GM19452 (cell line): ENCODE measurements at regions not wholly inside any gene's neighbourhood (a gene's known extent, or its start where the extent isn't known, plus 50 kb on each side); places are given as distances from the start of the nearest gene placed in this dataset.
"Not testable (repeated sequence)": the region's sequence is repeated elsewhere in the genome, so short reads cannot be mapped to it uniquely, and the experiment has no call there.

Experiments used
- ATAC-seq: cut with Tn5 transposase; IDR thresholded peaks from one replicate; pipeline ENCODE4 v1.9.1; 2021; ENCODE audit not compliant: unreplicated experiment

DNA sequence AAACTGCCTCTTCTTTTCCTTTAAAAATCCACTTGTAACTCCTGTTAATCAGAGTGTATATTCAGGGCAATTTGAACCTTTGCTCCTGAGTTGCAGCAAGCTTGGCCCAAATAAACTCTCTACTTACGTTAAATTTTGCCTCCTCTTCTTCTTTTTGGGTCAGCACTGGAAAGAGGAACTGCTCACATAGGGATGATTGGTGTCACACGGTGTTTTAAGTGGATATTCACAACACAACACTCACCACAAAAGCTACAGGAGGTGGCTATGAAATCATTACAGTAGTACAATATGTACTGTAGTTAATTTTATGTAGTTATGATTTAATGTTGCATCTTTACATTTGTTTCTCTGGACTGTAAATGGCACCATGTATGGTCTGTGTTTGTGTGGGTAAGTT is 96.8 kb upstream of the DOCK9 start:
- no peak for ATAC-seq

DNA sequence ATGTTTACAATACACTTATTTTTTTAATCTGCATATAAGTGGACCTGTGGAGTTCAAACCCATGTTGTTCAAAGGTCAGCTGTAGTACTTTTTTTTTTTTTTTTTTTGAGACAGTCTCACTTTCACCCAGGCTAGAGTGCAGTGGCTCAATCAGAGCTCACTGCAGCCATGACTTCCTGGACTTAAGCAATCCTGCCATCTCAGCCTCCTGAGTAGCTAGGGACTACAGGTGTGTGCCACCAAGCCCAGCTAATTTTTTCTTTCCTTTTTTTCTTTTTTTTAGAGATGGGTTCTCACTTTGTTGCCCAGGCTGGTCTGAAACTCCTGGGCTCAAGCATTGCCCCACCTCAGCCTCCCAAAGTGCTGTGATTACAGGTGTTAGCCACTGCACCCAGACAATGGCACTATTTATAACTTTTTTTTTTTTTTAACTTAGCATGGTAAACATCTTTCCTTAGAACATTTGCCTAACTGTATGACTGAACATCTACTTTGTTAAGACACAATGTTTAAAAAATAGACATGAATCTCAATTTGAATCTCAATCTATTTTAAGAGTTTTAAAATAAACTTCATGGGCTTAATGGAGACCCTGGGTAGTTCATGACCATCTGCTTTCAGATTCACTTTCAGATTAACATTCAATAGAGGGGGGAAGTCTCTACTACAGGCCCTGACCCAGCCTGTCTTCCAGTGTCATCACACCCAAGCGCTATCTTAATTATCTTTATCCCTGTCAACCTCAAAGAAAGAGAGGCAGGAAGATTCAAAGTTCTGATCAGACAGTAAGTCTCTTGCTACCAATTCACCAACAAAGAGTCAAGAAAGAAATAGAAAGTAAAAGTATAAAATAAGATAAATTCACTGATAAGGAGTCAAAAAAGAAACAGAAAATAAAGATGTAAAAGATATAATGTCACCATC is 97.7 kb upstream of the DOCK9 start:
- peak; percentile 94 for ATAC-seq

DNA sequence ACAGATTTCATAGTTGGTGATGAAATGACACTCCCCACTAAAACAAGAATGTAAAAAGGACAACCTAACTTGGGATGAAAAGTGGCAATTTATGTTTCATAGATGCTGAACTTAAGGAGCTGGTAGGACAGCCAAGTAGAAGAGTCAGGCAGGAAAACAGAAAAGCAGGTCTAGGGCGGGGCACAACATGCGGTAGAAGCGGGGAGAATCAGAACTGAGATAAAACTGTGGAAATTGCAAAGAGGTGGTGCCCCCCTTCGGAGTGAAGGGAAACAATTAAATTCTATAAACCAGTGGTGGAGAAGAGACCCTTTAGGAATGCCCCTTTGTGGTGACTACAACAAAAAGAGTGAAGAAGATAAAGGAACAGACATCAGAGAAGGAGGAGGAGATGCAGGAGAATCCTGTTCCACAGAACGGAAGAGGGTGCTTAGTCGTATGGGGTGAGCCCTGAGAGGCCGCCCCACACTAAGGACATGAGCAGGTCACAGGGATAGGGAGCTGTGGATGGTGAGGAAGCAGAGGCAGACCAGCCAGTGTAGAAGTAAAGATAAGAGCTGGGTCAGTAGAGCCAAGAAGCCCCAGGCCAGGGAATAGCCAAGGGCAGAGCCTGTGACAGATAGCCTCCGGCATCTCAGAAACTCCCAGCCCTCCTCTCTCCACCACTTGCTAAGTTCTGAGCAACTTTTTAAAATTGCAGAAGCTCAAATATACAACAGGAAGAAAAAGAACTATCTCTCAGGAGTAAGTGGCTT is 100.3 kb upstream of the DOCK9 start:
- no peak for ATAC-seq

DNA sequence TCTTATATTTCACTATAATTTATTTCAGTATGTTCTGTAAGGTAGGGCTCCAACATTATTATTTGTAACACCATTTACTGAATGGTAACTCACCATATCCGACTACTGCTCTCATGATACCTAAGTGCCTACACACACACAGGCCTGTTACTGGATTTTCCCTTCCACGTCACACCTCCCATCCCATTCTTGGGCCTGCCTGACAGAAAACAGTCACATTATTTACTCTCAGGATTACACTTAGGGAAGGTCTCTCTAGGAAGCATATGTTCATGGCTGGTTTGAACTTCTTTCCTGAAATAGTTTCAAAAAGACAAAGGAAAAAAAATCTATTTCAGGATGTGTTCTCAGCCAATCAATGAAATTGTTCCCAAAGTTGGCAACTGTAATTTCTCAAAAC is 102.3 kb upstream of the DOCK9 start:
- no peak for ATAC-seq

DNA sequence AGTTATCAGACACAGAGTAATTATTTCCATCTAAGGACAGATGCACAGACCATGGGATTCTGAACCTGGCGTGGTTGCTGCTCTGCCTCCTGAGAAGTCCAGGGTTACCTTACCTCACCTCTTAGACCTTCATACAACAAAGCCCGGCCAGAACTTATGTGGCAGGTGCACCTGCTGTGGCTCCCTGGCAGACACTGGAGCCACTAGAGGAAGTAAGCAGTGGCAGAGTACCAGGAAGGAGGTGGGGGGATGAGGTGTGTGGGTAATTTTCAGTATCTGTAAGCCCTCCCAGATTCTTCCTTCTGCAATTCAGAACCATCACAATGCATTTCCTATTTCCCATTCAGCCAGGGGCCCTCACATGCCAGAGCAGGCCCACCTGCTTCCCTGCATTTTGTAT is 106.1 kb upstream of the DOCK9 start:
- no peak for ATAC-seq

DNA sequence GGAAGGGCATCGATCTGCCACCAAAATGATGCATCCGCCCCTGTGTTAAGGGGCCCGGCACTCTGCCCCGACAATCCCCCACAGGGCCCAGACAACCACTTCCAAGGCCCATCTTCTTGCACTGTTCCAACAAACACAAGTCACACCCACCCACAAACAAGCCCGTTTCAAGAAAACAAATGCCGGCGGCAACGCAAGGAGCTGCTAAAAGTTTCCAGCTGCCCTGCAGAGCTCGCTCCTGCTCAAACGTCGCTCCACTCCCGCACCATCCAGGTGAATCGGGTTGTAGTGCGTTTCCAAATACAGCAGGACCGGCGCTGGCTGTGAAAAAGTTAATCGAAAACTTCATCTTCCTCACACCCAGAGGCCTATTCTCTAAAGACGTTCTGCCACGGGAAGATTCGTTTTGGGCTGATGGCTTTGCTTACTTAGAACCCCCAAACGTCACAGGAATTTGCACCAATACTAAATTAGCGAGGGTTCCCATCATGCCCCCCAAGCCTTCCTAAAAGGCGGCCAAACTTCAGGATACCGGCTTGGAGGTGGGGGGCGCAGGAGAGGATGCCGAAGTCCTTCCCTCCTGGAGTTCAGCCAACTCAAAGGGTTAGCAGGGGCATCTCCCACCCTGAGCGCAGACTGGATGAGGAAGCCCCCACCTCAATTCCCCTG is 107.4 kb upstream of the DOCK9 start:
- no peak for ATAC-seq

DNA sequence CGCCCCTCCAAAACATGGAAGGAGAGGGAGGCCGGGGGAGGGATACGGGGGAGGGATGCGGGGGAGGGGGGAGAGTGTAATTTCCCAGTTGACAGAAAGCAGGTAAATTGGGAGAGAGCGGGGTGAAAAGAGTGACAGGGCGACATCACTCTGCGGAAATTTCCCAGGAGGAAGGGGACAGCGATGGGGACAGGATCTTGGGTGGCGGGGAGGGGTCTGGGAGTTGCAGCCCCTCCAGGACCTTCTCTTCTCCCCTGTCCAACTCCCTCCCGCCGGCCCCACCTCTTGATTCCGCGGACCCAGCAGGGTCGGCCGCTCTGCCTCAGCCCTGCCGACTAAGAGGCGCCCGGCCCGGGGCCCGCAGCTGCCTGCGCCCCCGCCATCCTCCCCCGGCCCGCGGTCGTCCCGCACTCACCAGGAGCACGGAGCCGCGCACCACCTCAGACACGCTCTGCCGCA is 108.0 kb upstream of the DOCK9 start:
- no peak for ATAC-seq

DNA sequence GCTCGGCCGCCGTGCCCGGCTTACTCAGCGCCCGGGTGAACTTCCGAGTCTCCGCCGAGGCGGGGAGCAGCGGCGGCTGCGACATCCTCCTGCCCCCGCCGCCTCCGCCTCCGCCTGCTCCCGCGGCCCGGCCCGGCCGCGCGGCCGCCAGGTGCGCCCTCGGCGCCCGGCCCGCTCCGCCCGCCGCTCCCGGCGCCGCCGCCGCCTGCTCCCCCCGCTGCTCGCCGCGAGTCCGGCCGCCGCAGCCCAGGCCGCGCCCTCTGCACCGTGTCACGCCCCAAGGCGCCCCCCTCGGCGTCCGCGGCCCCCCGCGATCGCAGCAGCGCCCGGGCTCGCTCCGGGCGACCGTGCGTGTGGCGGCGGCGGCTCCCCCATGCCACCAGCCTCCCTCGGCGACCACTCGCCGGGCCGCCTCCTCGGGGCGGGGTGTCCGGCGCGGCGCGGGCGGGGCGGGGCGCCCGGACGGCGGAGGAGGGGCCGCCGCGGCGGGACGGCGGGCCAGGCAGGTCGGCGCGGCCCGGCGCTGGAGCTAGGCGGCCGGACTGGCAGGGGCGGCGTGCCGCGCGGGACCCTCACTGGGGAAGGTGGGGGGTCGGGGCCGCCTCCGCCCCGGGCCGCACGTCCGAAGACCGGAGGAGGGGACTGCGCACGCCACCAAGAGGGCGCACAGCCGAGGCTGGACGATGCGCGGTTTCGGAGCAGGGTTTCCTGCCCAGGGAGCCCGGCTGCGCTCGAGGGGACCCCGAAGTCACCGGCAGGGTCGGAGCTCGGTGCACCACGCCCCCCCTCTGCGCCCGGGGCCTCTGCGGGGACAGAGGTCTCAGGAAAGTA is 108.6 kb upstream of the DOCK9 start:
- peak; percentile 46 for ATAC-seq

DNA sequence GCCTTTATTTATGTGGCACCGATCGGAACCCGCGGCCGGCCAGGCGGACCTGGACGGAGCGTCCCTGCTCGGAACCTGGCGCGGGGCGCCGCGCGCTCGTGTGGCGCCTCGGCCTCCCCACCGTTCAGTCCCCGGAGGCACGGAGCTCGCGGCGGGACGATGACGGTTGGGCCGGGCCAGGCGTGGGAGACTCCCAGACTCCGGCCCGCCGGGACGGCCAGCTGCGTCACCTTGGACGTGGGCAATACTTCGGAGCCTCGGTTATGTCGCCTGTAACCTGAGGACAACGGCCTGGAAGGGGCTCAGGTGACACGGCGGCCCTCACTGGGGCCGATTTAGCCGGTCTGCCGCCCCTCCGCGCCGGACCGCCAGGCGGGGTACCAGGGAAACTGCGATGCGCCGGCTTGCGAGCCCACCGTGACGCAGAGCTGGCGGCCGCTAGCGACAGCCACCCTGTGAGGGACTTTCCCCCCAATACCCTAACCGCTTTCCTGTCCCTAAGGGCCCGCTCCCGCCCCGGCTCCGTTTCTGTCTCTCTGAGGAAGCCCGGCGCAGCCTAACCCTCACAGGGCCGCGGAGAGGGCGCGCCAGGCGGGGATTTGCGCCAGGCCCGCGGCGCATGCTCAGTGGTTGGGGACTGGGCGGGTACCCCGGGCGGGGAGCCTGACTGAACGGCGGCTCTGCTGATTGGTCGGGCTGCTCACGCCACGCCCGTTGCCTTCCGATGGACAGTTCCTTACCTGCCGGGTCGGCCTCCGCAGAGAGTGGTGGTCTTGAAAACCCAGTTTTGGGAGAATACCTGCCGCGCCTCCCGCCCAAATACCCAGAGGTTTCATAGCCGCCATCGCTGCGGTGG is 109.5 kb upstream of the DOCK9 start:
- peak; percentile 81 for ATAC-seq

DNA sequence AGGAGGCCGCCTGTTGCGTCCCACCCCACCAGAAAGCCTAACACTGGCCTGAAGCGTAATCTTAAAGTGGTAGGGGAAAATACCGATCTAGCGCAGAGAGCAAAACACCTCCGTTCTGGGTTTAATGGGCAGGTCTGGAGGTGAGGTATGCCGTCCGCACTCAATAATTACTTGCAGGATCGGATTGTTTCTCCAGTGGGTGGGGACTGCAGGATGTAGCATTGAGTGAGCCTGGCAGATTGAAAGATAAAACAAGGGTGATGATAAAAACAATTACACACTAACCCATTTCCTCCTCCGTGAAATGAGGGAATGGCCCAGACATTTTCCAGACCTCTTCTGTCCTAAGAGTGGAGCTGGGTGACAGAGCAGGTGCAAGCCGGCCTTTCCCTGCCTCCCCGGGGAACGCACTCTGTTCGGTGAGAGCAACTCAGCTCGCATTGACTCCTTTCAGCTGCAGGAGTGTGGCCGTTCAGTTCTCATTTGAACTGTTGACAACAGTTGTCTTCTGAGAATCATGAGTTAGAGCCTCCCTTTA is 110.2 kb upstream of the DOCK9 start:
- peak; percentile 29 for ATAC-seq

DNA sequence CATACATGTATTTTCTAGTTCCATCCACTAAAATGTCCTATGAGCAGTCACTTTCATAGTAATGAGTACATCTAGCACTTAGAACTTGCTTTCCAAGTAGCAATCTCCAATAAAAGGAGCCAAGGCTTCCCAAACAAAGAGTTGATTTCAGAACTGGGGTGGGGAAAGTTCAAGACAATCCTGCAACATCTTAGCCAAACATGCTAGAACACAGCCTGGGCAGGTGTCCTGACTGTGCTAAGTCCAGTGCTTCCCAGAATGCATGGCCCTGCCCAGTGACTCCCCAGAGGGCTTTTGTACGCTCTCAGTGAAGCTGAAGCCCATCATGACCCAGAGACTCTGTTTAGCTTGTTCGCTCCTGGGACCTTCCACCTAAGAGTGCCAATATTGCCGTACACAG is 106.7 kb upstream of the UBAC2 start:
- no peak for ATAC-seq

DNA sequence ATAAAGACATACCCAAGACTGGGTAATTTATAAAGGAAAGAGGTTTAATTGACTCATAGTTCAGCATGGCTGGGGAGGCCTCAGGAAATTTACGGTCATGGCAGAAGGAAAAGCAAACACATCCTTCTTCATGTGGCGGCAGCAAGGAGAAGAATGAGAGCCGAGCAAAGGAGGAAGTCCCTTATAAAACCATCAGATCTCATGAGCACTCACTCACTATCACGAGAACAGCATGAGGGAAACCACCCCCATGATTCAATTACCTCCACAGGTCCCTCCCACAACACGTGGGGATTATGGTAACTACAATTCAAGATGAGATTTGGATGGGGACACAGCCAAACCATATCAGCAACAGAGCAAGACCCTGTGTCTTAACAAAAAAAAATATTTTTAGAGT is 98.8 kb upstream of the UBAC2 start:
- ATAC-seq: not testable (repeated sequence)

DNA sequence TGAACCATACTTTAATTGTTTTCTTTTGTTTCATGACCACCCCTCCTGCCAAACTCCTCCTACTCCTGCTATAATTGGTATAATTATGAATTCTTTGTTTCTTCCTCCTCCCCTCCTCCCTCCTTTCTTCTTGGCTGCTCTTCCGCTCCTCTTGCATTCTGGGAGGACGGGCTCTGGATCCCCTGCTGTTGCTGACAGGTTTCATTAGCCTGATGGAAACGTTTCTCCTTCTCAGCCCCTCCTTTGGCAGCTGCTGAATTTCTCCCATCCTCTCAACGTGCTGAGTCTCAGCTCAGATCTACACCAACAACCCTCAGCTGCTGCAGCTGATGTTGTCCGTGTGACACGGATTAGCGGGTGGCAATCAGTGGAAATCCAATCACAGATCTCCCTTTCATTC is 97.1 kb upstream of the UBAC2 start:
- no peak for ATAC-seq

DNA sequence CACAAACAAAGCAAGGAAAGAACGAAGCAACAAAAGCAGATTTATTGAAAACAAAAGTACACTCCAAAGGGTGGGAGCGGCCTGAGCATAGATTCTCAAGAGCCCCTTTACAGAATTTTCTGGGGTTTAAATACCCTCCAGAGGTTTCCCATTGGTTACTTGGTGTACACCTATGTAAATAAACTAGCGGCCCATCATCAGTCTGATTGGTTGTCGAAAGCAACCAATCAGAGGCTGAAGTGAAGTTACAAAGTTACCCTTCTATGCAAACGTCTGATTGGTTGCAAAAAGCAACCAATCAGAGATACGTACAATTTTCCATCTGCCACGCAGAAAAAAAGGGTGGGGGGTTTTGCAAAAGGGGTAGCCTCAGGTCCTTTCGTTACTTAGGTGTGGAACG is 96.3 kb upstream of the UBAC2 start:
- no peak for ATAC-seq

DNA sequence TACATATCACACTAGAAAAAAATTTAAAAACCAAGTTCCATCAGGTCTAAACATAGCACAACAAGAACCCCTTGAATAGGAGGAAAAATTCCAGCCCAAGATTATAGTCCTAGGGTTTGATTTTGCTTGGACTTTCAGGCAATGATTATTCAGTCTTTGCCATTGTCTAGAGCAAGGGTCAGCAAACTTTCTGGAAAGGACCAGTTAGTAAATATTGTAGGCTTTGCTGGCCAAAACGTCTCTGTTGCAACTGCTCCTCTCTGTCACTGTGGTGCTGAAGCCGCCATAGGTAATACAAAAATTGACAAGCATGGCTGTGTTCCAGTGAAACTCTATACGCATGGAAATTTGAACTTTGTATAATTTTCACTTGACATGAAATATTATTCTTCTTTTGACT is 95.5 kb upstream of the UBAC2 start:
- ATAC-seq: no peak

DNA sequence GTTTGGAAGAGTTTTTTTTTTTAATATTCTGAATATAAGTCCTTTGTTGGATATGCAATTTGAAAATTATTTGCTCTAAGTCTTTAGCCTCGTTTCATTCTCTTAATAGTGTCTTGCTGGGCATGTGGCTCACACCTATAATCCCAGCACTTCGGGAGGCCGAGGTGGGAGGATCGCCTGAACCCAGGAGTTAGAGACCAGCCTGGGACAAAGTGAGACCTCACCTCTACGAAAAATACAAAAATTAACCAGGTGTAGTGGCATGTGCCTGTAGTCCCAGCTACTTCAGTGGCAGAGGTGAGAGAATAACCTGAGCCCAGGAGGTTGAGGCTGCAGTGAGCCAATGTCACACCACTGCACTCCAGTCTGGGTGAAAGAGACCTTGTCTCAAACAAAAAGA is 87.3 kb upstream of the UBAC2 start:
- ATAC-seq: no peak

DNA sequence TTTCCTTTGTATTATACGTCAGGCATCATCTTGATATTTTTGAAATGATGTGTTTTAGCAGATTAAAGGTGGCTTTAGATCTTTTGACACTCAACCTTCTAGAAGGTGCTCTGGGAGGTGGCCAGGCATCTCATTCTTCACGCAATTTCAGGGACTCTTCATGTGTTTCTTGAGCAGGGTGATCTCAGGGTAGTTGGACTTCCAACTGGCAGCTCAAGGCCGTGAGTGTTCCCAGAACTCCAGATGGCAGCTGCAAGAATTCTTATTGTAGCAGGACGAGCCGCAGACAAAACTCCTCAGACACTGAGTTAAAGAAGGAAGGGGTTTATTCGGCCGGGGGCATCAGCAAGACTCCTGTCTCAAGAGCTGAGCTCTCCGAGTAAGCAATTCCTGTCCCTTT is 82.5 kb upstream of the UBAC2 start:
- no peak for ATAC-seq

DNA sequence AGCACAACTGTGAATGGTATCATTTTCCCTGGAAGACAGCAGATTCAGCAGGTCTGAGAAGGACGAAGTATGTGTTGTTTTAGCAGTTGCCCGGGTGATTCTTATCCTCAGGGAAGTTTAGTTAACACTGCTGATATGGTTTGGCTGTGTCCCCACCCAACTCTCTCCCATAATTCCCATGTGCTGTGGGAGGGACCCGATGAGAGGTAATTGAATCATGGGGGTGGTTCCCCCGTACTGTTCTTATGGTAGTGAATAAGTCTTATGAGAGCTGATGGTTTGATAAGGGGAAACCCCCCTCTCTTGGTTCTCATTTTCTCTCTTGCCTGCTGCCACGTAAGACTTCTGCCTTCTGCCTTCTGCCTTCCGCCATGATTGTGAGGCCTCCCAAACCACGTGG is 81.0 kb upstream of the UBAC2 start:
- ATAC-seq: no peak

DNA sequence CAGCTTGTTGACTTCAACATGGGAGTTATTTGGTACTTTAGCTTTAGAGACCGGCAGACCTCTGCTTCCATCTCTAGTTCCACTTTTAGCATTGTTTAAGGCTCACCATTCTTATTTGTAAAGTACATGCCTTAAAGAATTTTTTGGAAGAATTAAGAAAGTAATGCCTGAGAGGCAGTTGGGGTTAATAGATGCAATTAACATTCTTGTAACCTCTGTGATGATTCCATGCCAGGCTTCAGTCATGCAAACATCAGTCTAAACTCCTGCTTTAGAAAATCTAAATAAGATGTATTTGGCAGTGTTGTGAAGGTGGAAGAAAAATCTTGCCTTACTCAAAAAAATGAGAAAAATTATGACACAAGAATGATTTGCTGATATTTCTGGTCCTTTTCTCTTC is 79.9 kb upstream of the UBAC2 start:
- ATAC-seq: no peak

DNA sequence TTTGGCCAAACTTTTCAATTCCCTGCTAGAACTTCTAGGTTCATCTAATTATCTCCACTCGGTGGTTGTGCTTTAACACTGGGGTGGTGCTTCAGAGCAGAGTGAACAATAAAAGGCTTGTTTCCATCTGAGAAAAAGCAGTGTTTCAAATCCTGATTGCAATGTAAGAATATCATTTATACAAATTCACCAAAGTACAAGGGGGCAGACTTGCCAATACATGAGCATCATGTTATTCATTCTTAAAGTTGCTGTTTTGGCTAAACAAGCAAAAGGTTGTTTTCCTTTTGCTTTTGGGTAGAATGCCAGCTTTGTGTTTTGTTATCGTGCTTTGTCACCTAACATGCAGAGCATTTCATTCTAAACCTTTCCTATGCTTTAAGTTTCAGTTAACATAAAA is 78.5 kb upstream of the UBAC2 start:
- no peak for ATAC-seq
